MM.1S (cell line): ENCODE measurements at regions not wholly inside any gene's neighbourhood (a gene's known extent, or its start where the extent isn't known, plus 50 kb on each side); places are given as distances from the start of the nearest gene placed in this dataset.

Experiments used
- CTCF ChIP-seq: fragments of 300-600 bp; sonication (generic); IDR thresholded peaks from 2 replicates; pipeline ENCODE4 v1.5.1; 2016; ENCODE audit warnings: antibody characterized with exemption, low read length, mixed read lengths
- EZH2 ChIP-seq: fragments of 300-600 bp; sonication (generic); optimal IDR thresholded peaks from 2 replicates; pipeline ENCODE3; 2017; ENCODE audit warnings: low read depth, mild to moderate bottlenecking, antibody characterized with exemption, low read length, mixed read lengths

DNA sequence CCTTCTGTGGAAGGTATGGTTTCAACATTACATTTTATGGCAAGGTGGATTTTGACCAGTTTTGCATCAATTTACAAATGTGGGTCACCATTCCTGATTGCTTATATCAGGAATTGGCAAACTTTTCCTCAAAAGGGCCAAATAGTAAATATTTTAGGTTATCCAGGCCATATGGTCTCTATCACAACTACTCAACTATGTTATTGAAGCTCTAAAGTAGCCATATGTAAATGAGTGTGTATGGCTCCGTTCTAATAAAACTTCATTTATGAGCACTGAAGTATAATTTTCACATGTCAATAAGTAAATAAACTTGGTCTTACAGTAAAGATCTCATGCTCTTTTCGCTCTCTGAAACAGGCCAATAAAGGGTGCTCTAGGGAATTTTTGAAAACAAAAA, 362.7 kb upstream of the SASH1 start:
- TF ChIP-seq EZH2 (no peak), CTCF (no peak)
